Osteoblast (primary cell): ENCODE measurements at regions not wholly inside any gene's neighbourhood (a gene's known extent, or its start where the extent isn't known, plus 50 kb on each side); places are given as distances from the start of the nearest gene placed in this dataset.

Experiments
- DNase-seq: peaks from one replicate; pipeline ENCODE4 v3.0.0; 2011; ENCODE audit warnings: low spot score, mixed read lengths; ENCODE audit not compliant: insufficient read length; ENCODE audit errors: missing footprints
- H2AFZ ChIP-seq: 2 replicates; pipeline ENCODE4 v1.6.0; 2011; ENCODE audit warnings: mild to moderate bottlenecking, low read length
- H3K27ac ChIP-seq: 2 replicates; pipeline ENCODE4 v1.5.1; 2011; ENCODE audit warnings: mild to moderate bottlenecking, low read depth, low read length, moderate library complexity
- H3K27me3 ChIP-seq: 2 replicates; pipeline ENCODE4 v1.6.0; 2012; ENCODE audit warnings: mild to moderate bottlenecking, control low read depth, inconsistent platforms, low read length, moderate library complexity; ENCODE audit not compliant: insufficient read depth
- H3K36me3 ChIP-seq: 2 replicates; pipeline ENCODE4 v1.5.1; 2011; ENCODE audit warnings: mild to moderate bottlenecking, low read length, control low read depth, moderate library complexity; ENCODE audit not compliant: insufficient read depth
- H3K4me1 ChIP-seq: 2 replicates; pipeline ENCODE4 v1.5.1; 2011; ENCODE audit warnings: mild to moderate bottlenecking, low read length, control low read depth, moderate library complexity; ENCODE audit not compliant: insufficient read depth
- H3K4me2 ChIP-seq: 2 replicates; pipeline ENCODE4 v1.6.0; 2011; ENCODE audit warnings: mild to moderate bottlenecking, low read length; ENCODE audit not compliant: insufficient read depth
- H3K4me3 ChIP-seq: fragments of 200-600 bp; sonication (generic); 3 replicates; pipeline ENCODE4 v1.5.1; 2012; ENCODE audit warnings: mild to moderate bottlenecking, low read length, inconsistent platforms; ENCODE audit not compliant: insufficient read depth
- H3K79me2 ChIP-seq: 2 replicates; pipeline ENCODE4 v1.6.0; 2012; ENCODE audit warnings: mild to moderate bottlenecking, low read length, control low read depth, inconsistent platforms; ENCODE audit not compliant: insufficient read depth
- H3K9me3 ChIP-seq: 2 replicates; pipeline ENCODE4 v1.5.1; 2011; ENCODE audit warnings: low read depth, low read length, control low read depth
- H4K20me1 ChIP-seq: 2 replicates; pipeline ENCODE4 v1.6.0; 2012; ENCODE audit warnings: mild to moderate bottlenecking, low read length, control low read depth; ENCODE audit not compliant: insufficient read depth
- TF ChIP-seq, protein P1 (sequence below): IDR thresholded peaks from 2 replicates; pipeline ENCODE4 v1.5.1; 2011; ENCODE audit warnings: mild to moderate bottlenecking, low read depth, low read length, moderate library complexity; ENCODE audit errors: extremely low read depth

DNA sequence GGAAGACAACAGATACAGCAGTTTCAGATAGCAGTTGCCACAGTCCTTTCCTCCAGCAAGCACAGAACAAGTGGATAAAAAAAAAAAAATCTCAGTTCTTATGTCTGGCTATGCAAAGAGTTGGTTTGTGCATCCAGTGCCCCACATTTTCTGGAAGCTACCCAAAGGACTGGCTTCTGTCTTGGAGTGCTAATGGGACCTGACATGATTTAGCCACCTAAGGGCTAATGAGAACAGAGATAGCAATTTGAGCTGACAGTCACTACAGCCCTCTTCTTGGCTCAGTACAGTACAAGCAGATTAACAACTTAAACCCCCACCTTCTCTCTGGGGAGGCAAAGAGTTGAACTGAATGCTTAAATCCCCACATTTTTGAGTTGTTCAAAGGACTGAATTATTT is 976.8 kb downstream of the TBC1D32 start:
- DNase-seq: no peak
- Histone ChIP-seq H3K79me2 (no peaks in the 10 kb centered on the region), H3K4me2 (no peak overlapping the region), H2AFZ (no peak overlapping the region), H3K36me3 (no peaks in the 10 kb centered on the region), H3K4me3 (no peak overlapping the region), H4K20me1 (no peaks in the 10 kb centered on the region), H3K27ac (no peak overlapping the region), H3K4me1 (no peaks in the 10 kb centered on the region), H3K9me3 (no peaks in the 10 kb centered on the region), H3K27me3 (no peaks in the 10 kb centered on the region)
- TF ChIP-seq, protein P1, sequence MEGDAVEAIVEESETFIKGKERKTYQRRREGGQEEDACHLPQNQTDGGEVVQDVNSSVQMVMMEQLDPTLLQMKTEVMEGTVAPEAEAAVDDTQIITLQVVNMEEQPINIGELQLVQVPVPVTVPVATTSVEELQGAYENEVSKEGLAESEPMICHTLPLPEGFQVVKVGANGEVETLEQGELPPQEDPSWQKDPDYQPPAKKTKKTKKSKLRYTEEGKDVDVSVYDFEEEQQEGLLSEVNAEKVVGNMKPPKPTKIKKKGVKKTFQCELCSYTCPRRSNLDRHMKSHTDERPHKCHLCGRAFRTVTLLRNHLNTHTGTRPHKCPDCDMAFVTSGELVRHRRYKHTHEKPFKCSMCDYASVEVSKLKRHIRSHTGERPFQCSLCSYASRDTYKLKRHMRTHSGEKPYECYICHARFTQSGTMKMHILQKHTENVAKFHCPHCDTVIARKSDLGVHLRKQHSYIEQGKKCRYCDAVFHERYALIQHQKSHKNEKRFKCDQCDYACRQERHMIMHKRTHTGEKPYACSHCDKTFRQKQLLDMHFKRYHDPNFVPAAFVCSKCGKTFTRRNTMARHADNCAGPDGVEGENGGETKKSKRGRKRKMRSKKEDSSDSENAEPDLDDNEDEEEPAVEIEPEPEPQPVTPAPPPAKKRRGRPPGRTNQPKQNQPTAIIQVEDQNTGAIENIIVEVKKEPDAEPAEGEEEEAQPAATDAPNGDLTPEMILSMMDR: no peak

DNA sequence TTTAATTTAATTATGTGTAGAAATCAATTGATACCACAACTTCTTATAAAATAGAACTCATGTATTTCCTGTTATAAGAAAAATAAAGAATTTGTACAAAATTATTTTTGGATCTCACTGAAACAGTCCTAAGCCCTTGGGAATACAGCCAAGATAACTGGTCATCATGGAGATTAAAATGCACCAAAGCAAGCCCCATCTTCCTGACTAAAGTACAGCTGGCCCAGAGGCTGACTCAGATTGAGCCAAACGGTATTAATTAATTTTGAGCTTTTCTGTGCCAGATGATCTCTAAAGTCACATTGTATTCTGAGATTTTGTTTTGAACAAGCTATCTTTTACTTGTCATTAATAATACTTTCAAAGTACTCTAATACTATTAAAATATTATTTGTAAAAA is 978.5 kb downstream of the TBC1D32 start:
- Histone ChIP-seq H3K4me1 (no peaks in the 10 kb centered on the region), H3K4me2 (no peak overlapping the region), H3K27ac (no peak overlapping the region), H4K20me1 (no peaks in the 10 kb centered on the region), H2AFZ (no peak overlapping the region), H3K36me3 (no peaks in the 10 kb centered on the region), H3K4me3 (no peak overlapping the region), H3K79me2 (no peaks in the 10 kb centered on the region), H3K9me3 (no peaks in the 10 kb centered on the region), H3K27me3 (no peaks in the 10 kb centered on the region)
- DNase-seq: no peak
- TF ChIP-seq, protein P1: no peak

DNA sequence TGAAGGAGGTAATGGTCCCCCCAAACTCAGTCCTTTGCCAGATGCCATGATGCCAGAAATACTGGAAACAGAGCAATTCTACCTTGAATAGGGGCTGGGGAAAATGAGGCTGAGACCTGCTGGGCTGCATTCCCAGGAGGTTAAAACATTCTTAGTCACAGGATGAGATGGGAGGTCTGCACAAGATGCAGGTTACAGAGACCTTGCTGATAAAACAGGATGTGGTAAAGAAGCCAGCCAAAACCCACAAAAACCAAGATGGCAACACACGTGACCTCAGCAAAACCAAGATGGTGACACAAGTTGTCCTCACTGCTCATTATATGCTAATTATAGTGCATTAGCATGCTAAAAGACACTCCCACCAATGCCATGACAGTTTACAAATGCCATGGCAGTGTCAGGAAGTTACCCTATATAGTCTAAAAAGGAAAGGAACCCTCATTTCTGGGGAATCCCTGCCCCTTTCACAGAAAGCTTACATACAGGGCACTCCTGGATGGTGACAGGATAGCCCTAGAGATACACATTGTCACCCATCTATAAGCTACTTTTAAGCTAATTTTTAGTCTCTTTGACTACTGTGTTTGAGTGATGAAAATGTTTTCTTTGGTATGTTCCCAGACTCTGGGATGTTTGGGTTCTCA is 979.7 kb downstream of the TBC1D32 start:
- H4K20me1 ChIP-seq: no peaks in the 10 kb centered on the region
- no peak for DNase-seq
- H3K36me3 ChIP-seq: no peaks in the 10 kb centered on the region
- no peak overlapping the region for H3K27ac ChIP-seq
- no peaks in the 10 kb centered on the region for H3K9me3 ChIP-seq
- TF ChIP-seq, protein P1: no peak
- H3K4me2 ChIP-seq: no peak overlapping the region
- no peaks in the 10 kb centered on the region for H3K79me2 ChIP-seq
- H3K4me3 ChIP-seq: no peak overlapping the region
- H3K4me1 ChIP-seq: no peaks in the 10 kb centered on the region
- H2AFZ ChIP-seq: no peak overlapping the region
- H3K27me3 ChIP-seq: no peaks in the 10 kb centered on the region

DNA sequence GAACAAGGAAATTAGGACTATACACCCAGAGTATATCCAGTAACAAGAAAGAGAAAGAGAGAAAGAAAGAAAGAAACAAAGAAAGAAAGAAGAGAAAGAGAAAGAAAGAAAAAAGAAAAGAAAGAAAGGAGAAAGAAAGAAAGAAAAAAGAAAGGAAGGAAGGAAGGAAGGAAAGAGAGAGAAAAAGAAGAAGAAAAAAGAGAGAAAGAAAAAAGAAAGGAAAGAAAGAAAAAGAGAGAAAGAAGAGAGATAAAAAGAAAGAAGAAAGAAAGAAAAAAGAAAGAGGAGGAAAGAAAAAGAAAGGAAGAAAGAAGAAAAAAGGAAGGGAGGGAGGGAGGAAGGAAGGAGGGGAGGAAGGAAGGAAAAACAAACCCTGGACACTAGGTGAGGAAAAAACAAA is 981.8 kb downstream of the TBC1D32 start:
- Histone ChIP-seq H4K20me1 (no peaks in the 10 kb centered on the region), H3K27me3 (no peaks in the 10 kb centered on the region), H3K4me3 (no peak overlapping the region), H3K9me3 (no peaks in the 10 kb centered on the region), H2AFZ (no peak overlapping the region), H3K27ac (no peak overlapping the region), H3K36me3 (no peaks in the 10 kb centered on the region), H3K4me2 (no peak overlapping the region), H3K4me1 (no peaks in the 10 kb centered on the region), H3K79me2 (no peaks in the 10 kb centered on the region)
- TF ChIP-seq, protein P1: no peak
- no peak for DNase-seq
